H1 (cell line): ENCODE measurements at regions not wholly inside any gene's neighbourhood (a gene's known extent, or its start where the extent isn't known, plus 50 kb on each side); places are given as distances from the start of the nearest gene placed in this dataset.

Source experiments
- CBX5 ChIP-seq: fragments of 300-800, 300-1000 bp; sonication (generic); IDR thresholded peaks from 2 replicates; pipeline ENCODE4 v1.7.1; 2016; ENCODE audit warnings: antibody characterized with exemption, low read length, low read depth
- CHD1 ChIP-seq: IDR thresholded peaks from 2 replicates; pipeline ENCODE4 v1.6.1; 2012; ENCODE audit warnings: low read depth, low read length, improper control_type of control experiment
- CHD2 ChIP-seq: IDR thresholded peaks from 2 replicates; pipeline ENCODE4 v1.6.1; 2012; ENCODE audit warnings: low read length, improper control_type of control experiment
- CTBP2 ChIP-seq: IDR thresholded peaks from 2 replicates; pipeline ENCODE4 v1.7.0; 2011; ENCODE audit warnings: borderline replicate concordance, mild to moderate bottlenecking, moderate library complexity, mixed read lengths, low read length; ENCODE audit not compliant: insufficient read depth, insufficient read length
- EGR1 ChIP-seq: IDR thresholded peaks from 2 replicates; pipeline ENCODE4 v1.6.1; 2011; ENCODE audit warnings: low read depth, low read length, borderline replicate concordance
- EP300 ChIP-seq, 2 experiments: IDR thresholded peaks; 1 replicate in 1 of 2; 2 replicates in 1 of 2; pipeline ENCODE4 v1.6.1; 2011 to 2012; ENCODE audit warnings: low read depth in 2 of 2, low read length in 2 of 2, mild to moderate bottlenecking in 2 of 2, borderline replicate concordance in 1 of 2, inconsistent platforms in 1 of 2, moderate library complexity in 1 of 2
- SAP30 ChIP-seq: fragments of 300-600 bp; sonication (generic); IDR thresholded peaks from 2 replicates; pipeline ENCODE4 v1.7.1; 2012; ENCODE audit warnings: low read length, moderate library complexity, mild to moderate bottlenecking, inconsistent platforms; ENCODE audit not compliant: insufficient read depth, insufficient replicate concordance
- TAF1 ChIP-seq: IDR thresholded peaks from 2 replicates; pipeline ENCODE4 v1.6.1; 2011; ENCODE audit warnings: mild to moderate bottlenecking, low read depth, low read length
- YY1 ChIP-seq: IDR thresholded peaks from 2 replicates; pipeline ENCODE4 v1.6.1; 2011; ENCODE audit warnings: low read depth, mild to moderate bottlenecking, low read length

GRCh38 chr1:54461731-54462596 lies 55.8 kb upstream of the SSBP3 start (continued):
- TF ChIP-seq EP300 (IDR thresholded peaks at IDR 0.05; ENCODE audit: borderline replicate concordance in 1 of 2, low read depth in 2 of 2, low read length in 2 of 2) (no peak), CHD1 (no peak), CHD2 (no peak), CTBP2 (no peak), TAF1 (no peak), YY1 (no peak), SAP30 (no peak), CBX5 (no peak), EGR1 (no peak)
